HG02642 (cell line): ENCODE measurements at regions not wholly inside any gene's neighbourhood (a gene's known extent, or its start where the extent isn't known, plus 50 kb on each side); places are given as distances from the start of the nearest gene placed in this dataset.
"Not testable (repeated sequence)": the region's sequence is repeated elsewhere in the genome, so short reads cannot be mapped to it uniquely, and the experiment has no call there.

ENCODE experiments used
- ATAC-seq: cut with Tn5 transposase; IDR thresholded peaks from one replicate; pipeline ENCODE4 v1.9.1; 2021; ENCODE audit warnings: mild to moderate bottlenecking; ENCODE audit not compliant: unreplicated experiment, poor library complexity

GRCh38 chr1:220942278-220942677 lies 63.0 kb downstream of the HLX start:
- no peak for ATAC-seq

DNA sequence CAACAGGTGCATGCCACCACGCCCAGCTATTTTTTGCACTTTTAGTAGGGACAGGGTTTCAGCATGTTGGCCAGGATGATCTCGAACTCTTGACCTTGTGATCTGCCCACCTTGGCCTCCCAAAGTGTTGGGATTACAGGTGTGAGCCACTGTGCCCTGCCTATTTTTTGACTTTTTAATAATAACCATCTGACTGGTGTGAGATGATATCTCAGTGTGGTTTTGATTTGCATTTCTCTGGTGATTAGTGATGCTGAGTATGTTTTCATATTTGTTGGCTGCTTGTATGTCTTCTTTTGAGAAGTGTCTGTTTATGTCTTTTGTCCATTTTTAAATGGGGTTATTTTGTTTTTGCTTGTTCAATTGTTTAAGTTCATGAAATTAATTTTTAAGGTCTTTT lies 63.7 kb downstream of the HLX start:
- not testable (repeated sequence) for ATAC-seq

DNA sequence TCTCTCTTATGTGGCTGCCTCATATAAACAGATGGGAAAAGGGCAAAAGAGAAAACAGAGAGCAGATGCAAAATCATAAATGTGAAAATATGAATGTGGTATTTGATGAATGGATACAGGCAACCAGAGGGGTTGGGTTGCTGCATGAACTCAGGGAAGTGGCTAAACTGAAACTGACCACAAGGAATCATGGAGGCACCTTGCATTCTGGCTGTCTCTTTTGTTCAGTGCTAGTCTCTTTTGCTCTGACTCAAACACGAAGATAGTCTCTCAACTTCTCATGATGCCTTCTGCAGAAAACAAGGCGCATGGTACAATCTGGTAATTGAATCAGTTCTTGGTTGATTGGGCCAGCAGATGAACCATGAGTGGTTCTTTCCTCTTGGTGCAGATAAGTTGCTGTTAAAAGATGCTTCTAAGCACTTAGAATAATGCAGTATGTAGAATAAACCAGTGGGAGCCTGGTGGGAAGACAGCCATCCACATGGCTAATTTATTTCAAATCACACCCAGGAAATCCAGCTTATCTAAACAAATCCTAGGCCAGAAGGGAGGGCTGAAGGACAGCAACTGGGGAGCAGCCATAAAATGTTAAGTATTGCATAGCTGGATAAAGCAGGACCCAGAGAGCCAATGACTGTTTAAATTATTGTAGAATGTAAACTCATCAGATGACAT lies 64.2 kb downstream of the HLX start:
- ATAC-seq = no peak

DNA sequence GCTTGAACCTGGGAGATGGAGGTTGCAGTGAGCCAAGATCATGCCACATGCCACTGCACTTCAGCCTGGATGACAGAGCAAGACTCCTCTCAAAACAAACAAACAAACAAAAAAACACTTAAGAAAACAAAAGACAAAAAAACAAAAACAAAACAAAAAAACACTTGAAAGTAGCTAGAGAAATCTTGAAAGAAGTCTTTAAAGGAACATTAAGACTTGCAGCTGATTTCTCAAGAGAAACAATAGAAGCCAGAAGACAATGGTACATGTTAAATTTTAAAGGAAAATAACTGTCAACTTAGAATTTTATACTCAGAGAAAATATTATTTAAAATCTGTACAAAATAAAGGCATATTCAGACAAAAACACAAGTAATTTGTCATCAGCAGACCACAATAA lies 71.3 kb downstream of the HLX start:
- no peak for ATAC-seq

DNA sequence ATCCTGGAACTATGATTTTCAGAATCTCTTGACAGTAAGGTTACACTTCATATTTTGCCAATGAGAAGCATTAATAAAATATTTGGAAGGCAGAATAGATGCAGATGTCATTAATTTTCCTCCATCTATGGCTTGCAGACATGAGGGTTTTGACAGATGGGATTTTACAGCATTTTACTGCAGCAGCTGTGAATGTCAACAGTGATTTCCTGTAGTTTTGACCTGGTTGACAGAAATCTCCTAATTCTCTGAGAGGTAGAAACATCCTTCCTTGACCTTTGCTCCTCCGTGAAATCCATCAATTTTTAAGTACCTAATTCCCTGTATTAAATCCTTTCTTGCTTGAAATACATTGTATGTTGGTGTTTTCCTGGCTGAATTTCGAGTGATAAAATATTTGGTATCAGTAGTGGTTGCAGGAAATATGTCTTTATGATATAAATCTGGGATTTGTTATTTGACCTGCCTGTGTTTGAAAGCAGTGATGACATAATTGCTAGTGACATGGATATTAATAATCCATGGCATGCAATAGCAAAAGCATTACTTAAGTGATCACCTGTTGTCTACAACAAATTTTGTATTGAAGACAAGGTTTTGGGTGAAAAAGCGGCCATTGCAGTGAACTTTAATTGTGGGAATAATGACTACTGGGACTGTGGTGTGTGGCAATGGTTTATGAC lies 73.9 kb downstream of the HLX start:
- no peak for ATAC-seq

- no peak for ATAC-seq
These were observed 75.3 kb downstream of the HLX start for GRCh38 chr1:220954321-220955075.

DNA sequence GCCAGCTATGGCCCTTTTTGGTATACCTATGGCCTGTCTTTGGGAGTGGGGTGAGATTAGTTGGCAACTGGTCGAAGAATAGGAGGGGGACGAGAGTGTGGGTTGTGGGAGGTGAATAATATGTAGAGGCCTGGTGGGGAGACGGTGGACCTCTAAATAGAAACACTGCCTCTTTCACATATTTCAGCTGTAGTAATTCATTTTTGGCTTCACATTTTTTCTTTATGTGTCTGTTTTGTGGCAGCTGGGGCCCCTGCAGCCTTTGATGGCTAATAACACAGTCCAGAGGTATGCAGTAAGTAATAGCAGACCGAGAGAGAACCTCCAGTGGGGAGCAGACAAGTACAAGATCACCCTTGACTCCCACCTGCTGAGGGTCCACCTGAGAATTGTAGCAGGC lies 75.9 kb downstream of the HLX start:
- no peak for ATAC-seq

DNA sequence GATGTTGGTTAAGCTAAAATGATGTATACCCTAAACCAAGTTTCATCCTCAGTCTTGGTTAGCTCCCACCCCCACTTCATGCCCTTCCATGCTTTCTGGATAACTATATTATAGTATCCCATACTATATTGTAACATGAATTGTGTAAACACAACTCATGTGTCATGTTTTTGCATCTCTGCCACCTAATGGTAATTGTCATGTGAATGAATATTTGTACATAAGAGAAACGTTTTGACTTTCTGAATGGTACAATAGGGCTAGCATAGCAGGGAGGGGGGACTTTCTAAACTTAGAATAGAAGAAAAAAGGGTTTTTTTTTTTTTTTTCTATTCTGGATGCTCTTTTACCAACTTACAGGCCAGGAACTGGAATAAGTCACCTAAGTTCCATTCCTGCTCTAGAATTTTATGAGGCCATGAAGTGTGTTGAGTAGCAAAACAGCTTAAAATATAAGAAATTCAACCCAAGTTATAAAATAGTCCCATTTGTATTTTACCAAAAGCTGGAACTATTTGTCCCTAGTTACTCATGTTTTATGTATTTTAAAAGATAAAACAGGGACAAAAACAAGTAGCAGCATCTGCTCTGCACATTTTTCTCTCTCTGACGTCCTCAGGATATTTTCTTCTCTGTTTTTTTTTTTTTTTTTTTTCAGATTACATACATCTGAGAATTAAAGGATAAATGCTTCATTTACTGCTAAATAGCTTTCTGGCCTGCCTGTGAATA lies 77.4 kb downstream of the HLX start:
- ATAC-seq = no peak

- no peak for ATAC-seq
These were observed 78.0 kb downstream of the HLX start for GRCh38 chr1:220957233-220957605.

DNA sequence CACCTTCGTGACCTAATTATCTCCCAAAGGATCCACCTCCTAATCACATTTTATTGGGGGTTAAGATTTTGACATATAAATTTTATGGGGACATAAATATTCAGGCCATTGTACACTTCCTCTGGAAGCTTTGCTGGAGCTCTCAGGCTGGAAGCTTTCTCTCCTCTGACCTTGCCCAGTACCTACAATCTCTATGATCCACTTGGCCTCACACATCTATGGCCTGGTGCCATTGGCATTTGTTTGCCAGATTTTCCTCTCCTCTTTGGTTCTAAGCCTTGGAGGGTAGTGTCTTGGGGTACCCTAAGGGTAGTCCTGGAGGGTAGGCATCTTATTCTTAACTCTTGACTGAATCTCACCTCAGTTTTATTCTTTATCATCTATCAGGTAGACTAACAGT lies 79.0 kb downstream of the HLX start:
- no peak for ATAC-seq

DNA sequence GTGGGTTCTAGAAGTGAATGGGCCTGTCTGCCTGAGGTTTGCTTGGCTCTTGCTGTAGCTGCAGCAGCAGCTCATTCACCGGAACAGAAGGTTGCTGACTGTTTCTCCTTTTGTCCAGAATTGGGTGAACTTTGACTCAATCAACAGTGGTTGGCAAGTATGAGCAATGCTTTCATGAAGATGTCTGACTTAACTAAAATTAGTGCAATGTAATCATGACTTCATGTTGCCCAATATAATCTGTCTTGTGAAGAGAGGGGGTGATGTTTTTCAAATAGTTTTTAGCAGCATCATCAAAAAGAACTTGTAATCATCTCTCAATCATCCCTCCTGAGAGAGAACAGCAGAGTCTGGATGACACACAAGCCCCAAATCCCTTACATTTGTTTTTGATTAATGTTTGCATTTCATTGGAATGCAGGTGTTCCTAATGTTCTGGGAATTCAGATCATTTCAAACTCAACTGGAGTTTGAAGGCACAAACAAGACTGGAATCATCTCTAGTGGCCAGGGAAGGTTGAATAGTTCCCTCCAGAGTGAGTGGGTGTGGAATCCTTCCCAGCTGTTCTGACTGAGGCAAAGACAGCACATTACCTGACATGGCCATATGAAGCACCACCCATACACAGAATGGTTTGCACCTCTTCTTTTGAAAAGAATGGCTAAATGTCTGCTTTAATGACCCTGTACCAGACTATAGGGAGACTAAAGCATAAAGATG lies 82.9 kb downstream of the HLX start:
- no peak for ATAC-seq

DNA sequence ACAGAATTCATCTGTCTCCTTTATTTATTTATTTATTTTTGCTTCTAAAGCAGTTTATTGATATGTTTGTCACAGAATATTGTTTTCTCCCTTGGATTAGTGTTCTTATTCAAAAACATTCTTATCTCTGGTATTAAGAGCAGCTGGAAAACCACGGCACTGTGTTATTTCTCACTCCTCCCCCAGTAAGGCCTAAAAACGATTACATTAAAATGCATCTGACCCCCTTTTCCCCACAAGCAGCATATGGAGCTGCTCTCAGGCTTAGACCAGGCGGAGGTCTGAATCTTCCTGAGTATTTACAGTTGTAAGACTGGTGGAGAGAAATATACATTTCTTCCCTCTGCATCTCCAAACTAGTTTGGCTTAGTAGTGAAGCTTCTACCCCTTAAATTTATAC lies 86.8 kb downstream of the HLX start:
- ATAC-seq = no peak

GRCh38 chr1:220966473-220966872 lies 87.2 kb downstream of the HLX start:
- ATAC-seq = no peak

- no peak for ATAC-seq
These were observed 87.8 kb downstream of the HLX start for GRCh38 chr1:220966881-220967611.

GRCh38 chr1:220967911-220968310 lies 88.7 kb downstream of the HLX start:
- no peak for ATAC-seq

GRCh38 chr1:220969281-220969680 lies 90.0 kb downstream of the HLX start:
- not testable (repeated sequence) for ATAC-seq

GRCh38 chr1:220970311-220970710 lies 91.1 kb downstream of the HLX start:
- ATAC-seq = no peak

- no peak for ATAC-seq
These were observed 92.0 kb downstream of the HLX start for GRCh38 chr1:220971221-220971620.

DNA sequence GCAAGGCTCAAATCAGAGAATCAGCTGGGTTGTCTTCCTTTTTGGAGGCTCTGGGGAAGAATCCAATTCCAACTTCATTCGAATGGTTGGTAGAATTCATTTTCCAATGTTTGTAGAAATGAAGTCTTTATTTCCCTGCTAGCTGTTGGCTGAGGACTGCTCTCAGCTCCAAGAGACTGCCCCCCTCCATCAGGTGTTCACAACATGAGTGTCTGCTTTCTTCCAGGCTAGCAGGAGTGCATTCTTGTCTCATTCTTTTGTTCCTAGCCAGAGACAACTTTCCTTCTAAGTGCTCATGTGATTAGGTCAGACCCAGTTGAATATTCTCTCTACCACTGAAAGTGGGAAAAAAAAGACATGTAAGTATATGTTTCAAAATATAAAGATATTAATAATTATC lies 95.2 kb downstream of the HLX start:
- no peak for ATAC-seq

GRCh38 chr1:220976390-220976789 lies 97.1 kb downstream of the HLX start:
- no peak for ATAC-seq
